Right lobe of liver (tissue), 6 donors: ENCODE measurements at regions not wholly inside any gene's neighbourhood (a gene's known extent, or its start where the extent isn't known, plus 50 kb on each side); places are given as distances from the start of the nearest gene placed in this dataset.

Source experiments
- ATAC-seq, 4 donors: fragments of 200-7000 bp; cut with Tn5 transposase; one replicate each; pipeline ENCODE4 v1.9.1; 2020; ENCODE audit warnings: mild to moderate bottlenecking in 4 of 4, moderate library complexity in 4 of 4
- DNase-seq, 3 donors: peaks; one replicate each; pipeline ENCODE4 v3.0.0-alpha.2; 2020
- H3K27ac ChIP-seq, 3 donors: fragments of 200-600 bp; one replicate each; pipeline ENCODE4 v1.8.0; 2022
- H3K27me3 ChIP-seq, 2 donors: fragments of 200-600 bp; one replicate each; pipeline ENCODE4 v1.8.0; 2022
- H3K36me3 ChIP-seq, 4 donors: fragments of 200-600 bp; sonication (generic) in 1 of 4; one replicate each; pipeline versions ENCODE4 v1.5.1 to v1.8.0; 2017 to 2022; ENCODE audit warnings: control low read depth in 1 of 4
- H3K4me1 ChIP-seq, 4 donors: fragments of 200-600 bp; sonication (generic) in 1 of 4; one replicate each; pipeline versions ENCODE4 v1.5.1 to v1.8.0; 2017 to 2022; ENCODE audit warnings: control low read depth in 1 of 4
- H3K4me3 ChIP-seq, 3 donors: fragments of 200-600 bp; one replicate each; pipeline ENCODE4 v1.8.0; 2022
- H3K9me3 ChIP-seq, 4 donors: fragments of 200-600 bp; sonication (generic) in 1 of 4; one replicate each; pipeline versions ENCODE4 v1.5.1 to v1.8.0; 2017 to 2022; ENCODE audit warnings: control low read depth in 1 of 4
- CTCF ChIP-seq, 4 donors: fragments of 200-600 bp in 3 of 4; fragments of 450-650 bp in 1 of 4; IDR thresholded peaks; one replicate each; pipeline versions ENCODE4 v1.5.1 to v1.8.0; 2016 to 2022; ENCODE audit warnings: antibody characterized with exemption in 4 of 4, mild to moderate bottlenecking in 2 of 4
- POLR2A ChIP-seq: fragments of 450-650 bp; IDR thresholded peaks from one replicate; pipeline ENCODE4 v1.6.1; 2017; ENCODE audit warnings: antibody characterized with exemption, mild to moderate bottlenecking
- WGBS: methylation state at CpG from one replicate; pipeline ENCODE4 v1.1.6; 2018; ENCODE audit warnings: low coverage, low lambda C conversion rate; ENCODE audit not compliant: insufficient coverage; ENCODE audit errors: missing lambda C conversion rate; 5-methylcytosine and 5-hydroxymethylcytosine counted together
- intact Hi-C, 2 donors: fragments of 100-400 bp; cut with DNase I; formaldehyde crosslinking; loops; one replicate each; pipeline versions ENCODE4 v1.11.2 to v1.14.1; 2022
- donor health status: DM: no; HTN: yes; CAD: no.
- donor health status: DM: no; HTN: no; CAD: no.
- donor health status: DM: no; HTN: no; CAD: no.
- donor health status: DM: no; HTN: yes; CAD: no.
- donor health status: DM: no; HTN: yes; CAD: no.

DNA sequence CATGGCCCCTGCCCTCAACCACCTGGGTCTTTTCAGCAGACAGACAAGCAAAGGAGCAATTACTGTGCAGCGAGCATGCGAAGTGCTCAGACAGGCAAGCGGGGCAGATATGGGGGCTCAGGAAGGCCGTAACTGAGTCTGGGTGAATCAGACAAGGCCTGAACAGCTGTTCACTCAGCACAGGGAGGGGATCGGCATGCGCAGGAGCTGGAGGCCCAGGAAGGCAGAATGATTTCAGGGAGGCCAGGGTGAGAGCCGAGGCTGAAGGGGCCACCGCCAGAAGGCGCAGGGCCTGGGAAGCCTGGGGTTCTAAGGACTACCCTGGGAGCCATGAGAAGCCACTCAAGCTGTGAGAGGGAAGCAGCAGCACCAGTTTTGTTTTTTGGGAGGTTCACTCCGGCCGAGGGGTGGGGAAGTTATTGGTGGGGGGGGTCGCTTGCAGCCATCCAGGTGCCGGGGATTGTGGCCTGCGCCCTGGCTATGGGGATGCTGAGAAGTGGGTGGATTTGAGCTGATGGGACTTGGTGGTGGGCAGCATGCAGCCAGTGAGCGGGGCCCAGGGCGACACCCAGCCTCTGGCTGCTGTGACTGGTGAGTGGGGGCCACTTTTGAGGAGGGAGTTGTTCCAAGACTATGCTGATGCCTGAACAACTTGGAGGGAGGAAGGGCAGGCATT is 132.2 kb downstream of the TSN start:
- no peak for DNase-seq
- ATAC-seq, result no peak
- Histone ChIP-seq H3K36me3 (no peaks in the 10 kb centered on the region), H3K27ac (no peak overlapping the region), H3K4me1 (no peaks in the 10 kb centered on the region), H3K27me3 (no peaks in the 10 kb centered on the region), H3K9me3 (no peaks in the 10 kb centered on the region), H3K4me3 (no peak overlapping the region)
- 88% methylated on average over 10 of the region's 16 CpGs for WGBS
- no peak for TF ChIP-seq POLR2A
- no peak for TF ChIP-seq CTCF (IDR thresholded peaks at IDR 0.05)
- intact Hi-C loops, result no loop called here

DNA sequence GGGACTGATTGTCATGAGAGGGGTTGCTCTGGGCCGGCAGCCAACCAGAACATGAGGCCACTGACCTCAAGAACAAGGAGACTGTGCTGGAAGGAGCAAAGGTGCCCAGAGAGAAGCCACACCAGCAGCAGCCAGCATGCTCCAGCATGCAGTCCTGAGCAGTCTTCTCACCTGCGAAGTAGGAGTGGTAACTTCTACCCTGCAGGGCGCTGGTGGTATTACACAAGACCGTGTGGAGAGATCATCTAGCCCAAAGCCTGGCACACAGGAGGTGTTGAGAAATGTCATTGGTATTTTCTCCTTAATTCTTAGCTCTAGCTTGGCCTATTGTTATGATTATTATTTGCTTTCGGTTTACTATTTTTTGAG is 132.7 kb downstream of the TSN start:
- TF ChIP-seq POLR2A (no peak), CTCF (IDR thresholded peaks at IDR 0.05) (peak in 2 of 4 donors; percentile 5 to 8)
- no peak overlapping the region for H3K27ac ChIP-seq
- no peak for DNase-seq
- H3K9me3 ChIP-seq, result no peaks in the 10 kb centered on the region
- no peaks in the 10 kb centered on the region for H3K36me3 ChIP-seq
- no peak overlapping the region for H3K4me3 ChIP-seq
- no peaks in the 10 kb centered on the region for H3K27me3 ChIP-seq
- intact Hi-C loops, result no loop called here
- H3K4me1 ChIP-seq, result no peaks in the 10 kb centered on the region
- WGBS, result 42% methylated on average over 5 of the region's 5 CpGs
- peak in 3 of 4 donors; percentile 21 to 38 (median 33) for ATAC-seq

DNA sequence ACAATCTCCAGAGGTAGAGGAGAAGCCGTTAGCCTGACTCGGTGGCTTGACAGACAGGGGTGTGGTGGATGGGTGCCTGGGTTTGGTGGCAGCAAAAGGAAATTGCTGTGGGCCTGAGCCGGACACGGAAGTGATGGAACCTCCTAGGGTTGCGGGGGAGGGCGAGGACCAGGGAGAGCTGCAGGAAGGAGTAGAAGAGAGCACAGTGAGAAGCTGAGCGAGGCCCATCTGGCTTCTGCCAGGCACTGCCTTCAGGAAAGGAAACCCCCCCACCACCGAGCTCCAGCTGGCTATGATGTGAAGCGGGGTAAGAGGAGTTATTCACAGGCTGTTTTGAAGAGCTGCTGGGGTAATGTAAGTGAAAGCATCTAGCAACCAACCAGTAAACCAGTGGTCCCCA is 134.6 kb downstream of the TSN start:
- Histone ChIP-seq H3K36me3 (no peaks in the 10 kb centered on the region), H3K27ac (no peak overlapping the region)
- 67% methylated on average over 7 of the region's 9 CpGs for WGBS

GRCh38 chr2:121895723-121896571 is 140.5 kb downstream of the TSN start:
- H3K27ac ChIP-seq, result no peak overlapping the region
- no peaks in the 10 kb centered on the region for H3K36me3 ChIP-seq
- H3K27me3 ChIP-seq, result no peaks in the 10 kb centered on the region
- intact Hi-C loops, result no loop called here
- TF ChIP-seq CTCF (IDR thresholded peaks at IDR 0.05) (no peak), POLR2A (no peak)
- H3K4me1 ChIP-seq, result no peaks in the 10 kb centered on the region
- no peak for DNase-seq
- ATAC-seq, result peak in 1 of 4 donors; percentile 39
- H3K9me3 ChIP-seq, result no peaks in the 10 kb centered on the region
- 48% methylated on average over 6 of the region's 14 CpGs for WGBS
- H3K4me3 ChIP-seq, result no peak overlapping the region

More for the DNA sequence above, 134.6 kb downstream of the TSN start:
- Histone ChIP-seq H3K4me1 (no peaks in the 10 kb centered on the region), H3K27me3 (no peaks in the 10 kb centered on the region), H3K4me3 (no peak overlapping the region), H3K9me3 (no peaks in the 10 kb centered on the region)
- intact Hi-C loops, result no loop called here
- ATAC-seq, result no peak
- TF ChIP-seq POLR2A (no peak), CTCF (IDR thresholded peaks at IDR 0.05) (no peak)
- DNase-seq, result no peak
